HG03432 (cell line): ENCODE measurements at regions not wholly inside any gene's neighbourhood (a gene's known extent, or its start where the extent isn't known, plus 50 kb on each side); places are given as distances from the start of the nearest gene placed in this dataset.
"Not testable (repeated sequence)": the region's sequence is repeated elsewhere in the genome, so short reads cannot be mapped to it uniquely, and the experiment has no call there.

ENCODE experiments used
- ATAC-seq: cut with Tn5 transposase; IDR thresholded peaks from one replicate; pipeline ENCODE4 v1.9.1; 2021; ENCODE audit warnings: mild to moderate bottlenecking, moderate library complexity; ENCODE audit not compliant: unreplicated experiment

DNA sequence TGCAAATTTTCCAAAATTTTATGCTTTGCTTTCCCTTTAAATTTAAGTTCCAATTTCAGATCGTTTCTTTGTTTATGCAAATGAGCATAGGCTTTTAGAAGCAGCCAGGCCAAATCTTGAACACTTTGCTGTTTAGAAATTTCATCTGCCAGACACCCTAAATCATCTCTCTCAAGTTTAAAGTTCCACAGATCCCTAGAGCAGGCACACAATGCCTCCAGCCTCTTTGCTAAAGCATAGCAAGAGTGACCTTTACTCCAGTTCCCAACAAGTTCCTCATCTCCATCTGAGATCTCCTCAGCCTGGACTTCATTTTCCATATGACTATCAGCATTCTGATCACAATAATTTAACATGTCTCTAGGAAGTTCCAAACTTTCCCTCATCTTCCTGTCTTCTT is 254.5 kb downstream of the DLL1 start:
- ATAC-seq, result not testable (repeated sequence)

DNA sequence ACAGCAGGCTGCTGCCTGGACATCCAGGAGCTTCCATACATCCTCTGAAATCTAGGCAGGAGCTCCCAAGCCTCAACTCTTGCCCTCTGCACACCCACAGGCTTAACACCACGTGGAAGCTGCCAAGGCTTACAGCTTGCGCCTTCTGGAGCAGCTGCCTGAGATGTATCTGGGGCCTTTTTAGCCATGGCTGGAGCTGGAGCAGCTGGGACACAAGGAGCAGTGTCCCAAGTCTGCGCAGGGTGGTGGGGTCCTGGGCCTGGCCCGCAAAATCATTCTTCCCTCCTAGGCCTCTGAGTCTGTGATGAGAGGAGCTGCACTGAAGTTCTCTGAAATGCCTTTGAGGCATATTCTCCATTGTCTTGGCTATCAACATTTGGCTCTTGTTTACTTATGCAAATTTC is 255.0 kb downstream of the DLL1 start:
- ATAC-seq, result no peak

DNA sequence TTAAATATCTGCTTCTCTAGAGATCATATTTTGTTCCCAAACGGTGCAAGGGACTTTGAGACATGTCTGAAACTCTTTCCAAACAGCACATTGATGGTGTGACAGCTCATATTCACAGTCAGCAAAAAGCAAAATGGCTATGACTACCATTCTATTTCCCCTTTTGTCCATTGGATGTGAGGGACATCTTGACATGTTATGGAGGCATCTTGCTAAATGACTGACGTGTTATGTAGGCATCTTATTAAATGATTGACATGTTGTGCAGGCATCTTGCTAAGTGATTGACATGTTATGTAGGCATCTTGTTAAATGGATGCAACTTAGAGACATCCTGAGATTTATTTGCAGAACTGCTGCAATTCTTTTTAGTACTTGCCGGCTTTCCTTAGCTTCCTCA is 255.8 kb downstream of the DLL1 start:
- no peak for ATAC-seq

GRCh38 chr6:170034294-170034693 is 256.6 kb downstream of the DLL1 start:
- no peak for ATAC-seq

GRCh38 chr6:170033666-170034065 is 257.2 kb downstream of the DLL1 start:
- no peak for ATAC-seq

DNA sequence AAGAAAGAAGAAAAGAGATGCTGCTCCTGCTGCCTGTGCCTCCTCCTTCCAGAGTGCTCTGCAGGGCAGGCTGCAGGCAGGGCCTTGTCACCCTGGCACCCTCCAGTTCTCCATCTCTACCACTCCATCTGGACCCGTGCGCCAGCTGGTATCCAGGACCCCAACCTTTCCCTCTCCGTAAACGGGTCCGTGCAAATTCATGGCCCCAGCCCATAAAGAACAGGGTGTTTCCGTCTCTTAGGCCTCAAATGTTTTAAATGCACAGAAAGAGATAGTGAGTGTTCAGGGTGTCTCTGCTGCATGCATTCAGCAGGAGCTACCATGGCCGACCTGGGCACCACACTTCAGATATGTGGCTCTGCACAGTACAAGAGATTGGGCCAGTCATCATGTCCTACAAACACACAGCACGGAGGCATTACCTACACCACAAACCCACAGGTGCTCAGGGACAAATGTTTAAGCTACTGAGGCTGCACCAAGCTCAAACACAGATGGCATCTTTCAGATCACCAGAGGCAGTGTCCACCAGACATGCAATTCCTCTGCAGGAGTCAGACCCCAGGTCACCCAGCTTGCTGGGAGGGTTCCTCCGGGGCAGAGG is 258.1 kb downstream of the DLL1 start:
- no peak for ATAC-seq

GRCh38 chr6:170032197-170032596 is 258.7 kb downstream of the DLL1 start:
- ATAC-seq, result no peak

GRCh38 chr6:170031684-170032121 is 259.2 kb downstream of the DLL1 start:
- no peak for ATAC-seq

DNA sequence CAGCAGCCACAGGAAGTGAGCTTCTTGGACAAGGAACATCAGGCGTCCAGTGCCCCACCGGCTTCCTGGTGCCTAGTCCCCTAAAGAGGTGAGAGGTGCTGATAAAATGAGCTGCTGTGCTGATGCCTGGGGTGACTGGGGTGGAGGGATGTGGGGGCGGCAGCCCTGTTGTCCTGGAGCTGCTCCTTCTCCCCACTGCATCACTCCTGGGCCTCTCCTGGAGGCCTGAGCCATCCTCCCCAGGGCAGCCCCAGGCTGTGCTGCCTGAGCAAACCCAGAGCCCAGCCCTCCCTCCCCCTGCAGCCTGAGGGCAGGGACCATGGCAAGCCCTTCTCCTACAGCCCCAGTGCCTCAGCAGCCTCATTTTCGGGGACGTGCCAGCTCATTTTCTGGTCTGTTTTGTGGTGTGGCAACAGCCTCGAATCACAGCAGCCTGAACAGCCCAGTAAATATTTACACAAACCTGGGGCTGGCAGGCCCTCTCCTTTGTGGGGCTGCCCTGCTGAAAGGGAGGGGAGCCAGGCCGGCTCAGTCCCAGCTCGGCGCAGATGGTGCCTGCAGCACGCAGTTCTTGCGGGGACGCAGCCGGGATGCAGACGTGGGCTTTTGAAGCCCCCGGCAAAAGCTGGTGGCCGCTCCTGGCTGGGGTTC is 259.9 kb downstream of the DLL1 start:
- no peak for ATAC-seq

DNA sequence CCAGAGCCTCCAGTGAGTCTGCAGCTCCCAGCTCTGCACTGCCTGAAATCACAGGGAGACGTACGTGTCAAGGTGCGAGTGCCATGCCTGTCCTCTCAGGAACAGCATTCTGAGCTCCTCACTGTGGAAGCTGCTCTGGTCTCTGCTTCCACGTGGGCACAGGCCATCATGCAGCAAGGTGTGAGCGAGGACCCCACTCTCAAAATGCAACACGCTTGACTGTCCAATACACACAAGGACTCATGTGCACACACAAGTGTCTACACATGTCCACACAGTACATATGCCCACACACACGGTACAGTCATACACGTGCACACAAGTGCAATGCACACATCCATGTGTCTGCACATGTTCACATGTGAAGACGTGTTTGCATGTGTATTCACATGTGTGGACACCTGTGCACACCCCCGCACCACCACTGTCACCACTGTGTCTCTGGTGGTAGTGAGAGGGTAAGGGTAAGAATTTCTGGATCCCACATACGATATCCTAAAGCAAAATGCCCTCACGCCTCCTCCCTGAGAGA is 260.5 kb downstream of the DLL1 start:
- ATAC-seq, result no peak

DNA sequence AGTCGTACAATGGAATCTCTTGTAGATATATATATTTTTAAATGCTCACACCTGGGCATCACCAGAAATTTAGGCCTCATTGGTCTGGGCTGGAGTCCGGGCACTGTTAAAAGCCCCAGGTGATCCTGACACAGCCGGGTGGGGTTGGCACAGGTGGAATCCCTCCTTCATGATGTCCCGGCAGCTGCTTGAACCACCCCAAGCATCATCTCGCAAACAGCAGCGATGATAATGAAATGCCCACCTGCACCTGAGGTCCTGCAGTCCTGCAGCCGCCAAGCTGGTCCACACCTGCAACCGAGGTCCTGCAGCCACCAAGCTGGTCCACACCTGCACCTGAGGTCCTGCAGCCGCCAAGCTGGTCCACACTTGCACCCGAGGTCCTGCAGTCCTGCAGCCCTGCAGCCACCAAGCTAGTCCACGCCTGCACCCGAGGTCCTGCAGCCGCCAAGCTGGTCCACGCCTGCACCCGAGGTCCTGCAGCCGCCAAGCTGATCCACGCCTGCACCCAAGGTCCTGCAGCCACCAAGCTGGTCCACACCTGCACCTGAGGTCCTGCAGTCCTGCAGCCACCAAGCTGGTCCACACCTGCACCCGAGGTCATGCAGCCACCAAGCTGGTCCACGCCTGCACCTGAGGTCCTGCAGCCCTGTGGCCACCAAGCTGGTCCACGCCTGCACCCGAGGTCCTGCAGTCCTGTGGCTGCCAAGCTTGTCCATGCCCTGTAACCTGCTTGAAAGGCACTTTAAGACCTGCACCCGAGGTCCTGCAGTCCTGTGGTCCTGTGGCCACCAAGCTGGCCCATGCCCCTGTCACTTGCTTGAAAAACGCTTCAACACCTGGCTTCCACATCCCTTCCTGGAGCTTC is 261.2 kb downstream of the DLL1 start:
- ATAC-seq, result no peak

DNA sequence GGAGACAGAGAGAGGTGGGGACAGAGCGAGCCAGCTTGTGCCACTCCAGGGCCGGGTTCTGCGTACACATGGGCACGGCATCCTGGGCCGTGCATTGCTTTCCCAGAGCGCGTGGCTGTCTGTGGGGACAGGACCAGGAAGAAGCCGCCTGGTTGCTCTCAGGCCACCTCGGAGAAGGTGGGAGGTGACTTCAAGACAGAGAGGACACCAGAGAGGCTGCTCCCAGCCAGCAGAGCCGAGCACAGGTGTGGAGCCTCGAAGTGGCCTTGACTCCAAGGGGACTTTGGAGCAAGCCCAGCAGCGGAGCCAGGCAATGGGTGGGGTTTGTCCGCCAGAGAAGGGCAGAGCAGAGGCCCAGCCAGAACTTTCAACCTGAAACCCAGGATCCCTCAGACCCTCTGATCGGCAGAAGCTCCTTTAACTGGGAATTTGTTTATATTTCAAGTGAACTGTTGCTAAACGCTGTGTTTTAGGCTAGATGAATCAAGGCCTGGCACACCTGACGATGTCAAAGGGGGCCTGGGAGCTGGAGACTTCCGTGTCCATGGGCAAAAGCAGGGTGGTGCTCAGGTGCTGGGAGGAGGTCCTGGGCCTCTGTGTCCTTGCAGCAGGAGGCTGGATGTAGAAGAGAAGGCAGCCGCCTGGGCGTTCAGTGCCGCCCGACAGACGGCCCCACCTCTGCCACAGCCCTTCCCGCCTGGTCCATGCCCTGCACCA is 262.1 kb downstream of the DLL1 start:
- ATAC-seq, result no peak

DNA sequence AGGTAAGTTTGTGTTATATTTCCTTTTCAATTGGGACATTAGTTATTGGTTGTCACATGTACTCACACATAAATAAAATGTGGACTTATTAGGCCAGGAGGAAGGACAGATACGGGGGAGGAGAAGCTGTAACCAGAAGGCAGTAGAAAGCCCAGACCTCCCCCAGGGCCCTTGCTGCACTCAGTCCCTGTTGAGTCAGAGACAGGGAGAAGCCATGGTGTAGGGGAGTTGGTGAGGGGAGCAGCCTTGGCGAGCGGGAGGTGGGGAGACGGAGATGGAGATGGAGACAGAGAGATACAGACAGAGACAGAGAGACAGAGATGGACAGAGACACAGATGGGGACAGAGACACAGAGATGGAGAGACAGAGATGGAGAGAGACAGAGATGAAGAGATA is 263.2 kb downstream of the DLL1 start:
- ATAC-seq, result no peak

- no peak for ATAC-seq
Measured at GRCh38 chr6:170026751-170027646, 263.9 kb downstream of the DLL1 start.

GRCh38 chr6:170025935-170026750 is 264.7 kb downstream of the DLL1 start:
- ATAC-seq, result no peak

- ATAC-seq, result no peak
Measured at GRCh38 chr6:170025341-170025911, 265.5 kb downstream of the DLL1 start.

- ATAC-seq, result no peak
Measured at GRCh38 chr6:170024940-170025339, 265.9 kb downstream of the DLL1 start.

GRCh38 chr6:170023620-170024521 is 267.0 kb downstream of the DLL1 start:
- ATAC-seq, result no peak
